A549 (cell line): ENCODE measurements at regions not wholly inside any gene's neighbourhood (a gene's known extent, or its start where the extent isn't known, plus 50 kb on each side); places are given as distances from the start of the nearest gene placed in this dataset.

ENCODE experiments used
- ATAC-seq, 2 experiments: fragments of 200-7000 bp in 1 of 2; fragments of >200 bp in 1 of 2; cut with Nextera tagmentation in 1 of 2; cut with Tn5 transposase in 1 of 2; 3 replicates each; pipeline versions ENCODE4 v1.8.0 to v1.9.1; 2018 to 2020; ENCODE audit warnings: mild to moderate bottlenecking in 1 of 2, moderate library complexity in 1 of 2
- CTCF ChIA-PET: fragments of 300-600 bp; sonication (Branson Sonifier 250); formaldehyde crosslinking; extraction: SDS; loops from one replicate; lab custom pipeline; 2021; ENCODE audit warnings: antibody characterized with exemption, inconsistent platforms; lab: Yijun Ruan, JAX
- POLR2A ChIA-PET: fragments of 350-600 bp; formaldehyde crosslinking; extraction: SDS; loops from one replicate; lab custom pipeline; 2021; ENCODE audit warnings: antibody characterized with exemption, inconsistent platforms; lab: Yijun Ruan, JAX
- DNase-seq, 2 experiments: peaks; one replicate each; pipeline versions ENCODE4 v3.0.0 to v3.0.0-alpha.2; 2011 to 2016; ENCODE audit warnings: low read depth in 1 of 2, low spot score in 1 of 2
- FAIRE-seq: peaks from 2 replicates; lab custom pipeline; 2011; peaks lifted over from hg19 to GRCh38; lab: Jason Lieb, UNC
- H3K27ac ChIP-seq, 2 experiments: fragments of >200 bp; sonication (Bioruptor Twin); formaldehyde crosslinking; 3 replicates each; pipeline ENCODE4 v1.5.1; 2016 to 2017
- H3K4me1 ChIP-seq: fragments of >200 bp; sonication (Bioruptor Twin); formaldehyde crosslinking; 3 replicates; pipeline ENCODE4 v1.6.1; 2016
- H3K4me2 ChIP-seq: fragments of >200 bp; sonication (Bioruptor Twin); formaldehyde crosslinking; 3 replicates; pipeline ENCODE4 v1.6.1; 2016
- H3K4me3 ChIP-seq: fragments of >200 bp; sonication (Bioruptor Twin); formaldehyde crosslinking; 3 replicates; pipeline ENCODE4 v1.5.1; 2016
- H3K9me3 ChIP-seq: fragments of >200 bp; sonication (Bioruptor Twin); formaldehyde crosslinking; 3 replicates; pipeline ENCODE4 v1.6.1; 2016
- BHLHE40 ChIP-seq: IDR thresholded peaks from 2 replicates; pipeline ENCODE4 v1.6.1; 2012; ENCODE audit warnings: low read depth, low read length, inconsistent platforms
- CBX8 ChIP-seq: fragments of 200-600 bp; sonication (generic); IDR thresholded peaks from 2 replicates; pipeline ENCODE4 v1.6.1; 2016
- CEBPB ChIP-seq, 2 experiments: fragments of >200 bp in 1 of 2; sonication (Bioruptor Twin) in 1 of 2; formaldehyde crosslinking in 1 of 2; IDR thresholded peaks; 2 replicates each; pipeline ENCODE4 v1.6.1; 2012 to 2016
- CHD4 ChIP-seq: fragments of 200-600 bp; sonication (generic); IDR thresholded peaks from 2 replicates; pipeline ENCODE4 v1.6.1; 2016; ENCODE audit warnings: antibody characterized with exemption, mild to moderate bottlenecking, borderline replicate concordance
- EHF ChIP-seq: fragments of 250-450 bp; sonication (Bioruptor Pico); IDR thresholded peaks from 2 replicates; pipeline ENCODE4 v1.5.0; 2020; ENCODE audit warnings: mild to moderate bottlenecking
- FOXS1 ChIP-seq: fragments of 250-450 bp; sonication (Bioruptor Pico); IDR thresholded peaks from 2 replicates; pipeline ENCODE4 v1.5.0; 2020; ENCODE audit warnings: mild to moderate bottlenecking, moderate library complexity
- GATA3 ChIP-seq: IDR thresholded peaks from 2 replicates; pipeline ENCODE4 v1.6.1; 2012; ENCODE audit warnings: borderline replicate concordance
- HOXA7 ChIP-seq: fragments of 250-450 bp; sonication (Bioruptor Pico); IDR thresholded peaks from 2 replicates; pipeline ENCODE4 v1.5.0; 2020; ENCODE audit warnings: mild to moderate bottlenecking, moderate library complexity
- HOXB5 ChIP-seq: fragments of 250-450 bp; sonication (Bioruptor Pico); IDR thresholded peaks from 2 replicates; pipeline ENCODE4 v1.5.0; 2020; ENCODE audit warnings: mild to moderate bottlenecking, moderate library complexity
- KDM5A ChIP-seq: fragments of 200-600 bp; sonication (generic); IDR thresholded peaks from 2 replicates; pipeline ENCODE4 v1.6.1; 2016; ENCODE audit warnings: antibody characterized with exemption, mild to moderate bottlenecking
- MYC ChIP-seq: IDR thresholded peaks from 2 replicates; pipeline ENCODE4 v1.6.1; 2012; ENCODE audit warnings: mild to moderate bottlenecking, inconsistent platforms, low read length, improper control_type of control experiment, borderline replicate concordance
- NFE2L2 ChIP-seq: fragments of 150-350 bp; conservative IDR thresholded peaks from 2 replicates; pipeline ENCODE4 v1.6.1; 2014; ENCODE audit warnings: low read length
- PHF8 ChIP-seq: fragments of 200-600 bp; sonication (generic); IDR thresholded peaks from 2 replicates; pipeline ENCODE4 v1.6.1; 2016; ENCODE audit warnings: low read depth, mild to moderate bottlenecking, antibody characterized with exemption, moderate library complexity, borderline replicate concordance
- POLR2A ChIP-seq: IDR thresholded peaks from 2 replicates; pipeline ENCODE4 v1.6.1; 2012; ENCODE audit warnings: mild to moderate bottlenecking, low read length
- RCOR1 ChIP-seq: fragments of 150-350 bp; IDR thresholded peaks from 2 replicates; pipeline ENCODE4 v1.6.1; 2014; ENCODE audit warnings: antibody characterized with exemption, low read length, low read depth
- RFX5 ChIP-seq: fragments of 450-650 bp; IDR thresholded peaks from 2 replicates; pipeline ENCODE4 v1.7.1; 2014; ENCODE audit warnings: antibody characterized with exemption, mild to moderate bottlenecking, moderate library complexity
- SMC3 ChIP-seq: fragments of >200 bp; sonication (Bioruptor Twin); formaldehyde crosslinking; IDR thresholded peaks from 3 replicates; pipeline ENCODE4 v1.6.1; 2018; ENCODE audit warnings: inconsistent platforms
- SREBF2 ChIP-seq: fragments of 450-650 bp; IDR thresholded peaks from 2 replicates; pipeline ENCODE4 v1.6.1; 2014; ENCODE audit warnings: mild to moderate bottlenecking, moderate library complexity
- TFCP2L1 ChIP-seq: fragments of 250-450 bp; sonication (Bioruptor Pico); IDR thresholded peaks from 2 replicates; pipeline ENCODE4 v1.5.0; 2021; ENCODE audit warnings: mild to moderate bottlenecking
- ZFP36 ChIP-seq: fragments of 450-650 bp; IDR thresholded peaks from 2 replicates; pipeline ENCODE4 v1.6.1; 2014; ENCODE audit warnings: borderline replicate concordance; ENCODE audit not compliant: partially characterized antibody
- ZNF302 ChIP-seq: fragments of 250-450 bp; sonication (Bioruptor Pico); IDR thresholded peaks from 2 replicates; pipeline ENCODE4 v1.9.0; 2021; ENCODE audit warnings: inconsistent platforms, mild to moderate bottlenecking, moderate library complexity
- ZSCAN20 ChIP-seq: fragments of 250-450 bp; sonication (Bioruptor Pico); IDR thresholded peaks from 2 replicates; pipeline ENCODE4 v1.8.0; 2022; ENCODE audit warnings: mild to moderate bottlenecking, moderate library complexity
- WGBS: methylation state at CpG from one replicate; pipeline ENCODE4 v1.1.6; 2017; ENCODE audit errors: missing lambda C conversion rate; 5-methylcytosine and 5-hydroxymethylcytosine counted together
- TF ChIP-seq, protein P1 (sequence below): fragments of >200 bp; sonication (Bioruptor Twin); formaldehyde crosslinking; IDR thresholded peaks from 2 replicates; pipeline ENCODE4 v1.6.1; 2016
- TF ChIP-seq, protein P2 (sequence below): IDR thresholded peaks from 2 replicates; pipeline ENCODE4 v1.6.1; 2012
- TF ChIP-seq, protein P3 (sequence below): fragments of 200-600 bp; sonication (generic); IDR thresholded peaks from 2 replicates; pipeline ENCODE4 v1.6.1; 2016; ENCODE audit warnings: antibody characterized with exemption, mild to moderate bottlenecking, moderate library complexity
- TF ChIP-seq, protein P4 (sequence below): fragments of >200 bp; sonication (Bioruptor Twin); formaldehyde crosslinking; IDR thresholded peaks from 3 replicates; pipeline ENCODE4 v1.6.1; 2016
- TF ChIP-seq, protein P5 (sequence below): fragments of 250-450 bp; sonication (Bioruptor Pico); IDR thresholded peaks from 2 replicates; pipeline ENCODE4 v1.5.0; 2020; ENCODE audit warnings: low read depth, mild to moderate bottlenecking, moderate library complexity

DNA sequence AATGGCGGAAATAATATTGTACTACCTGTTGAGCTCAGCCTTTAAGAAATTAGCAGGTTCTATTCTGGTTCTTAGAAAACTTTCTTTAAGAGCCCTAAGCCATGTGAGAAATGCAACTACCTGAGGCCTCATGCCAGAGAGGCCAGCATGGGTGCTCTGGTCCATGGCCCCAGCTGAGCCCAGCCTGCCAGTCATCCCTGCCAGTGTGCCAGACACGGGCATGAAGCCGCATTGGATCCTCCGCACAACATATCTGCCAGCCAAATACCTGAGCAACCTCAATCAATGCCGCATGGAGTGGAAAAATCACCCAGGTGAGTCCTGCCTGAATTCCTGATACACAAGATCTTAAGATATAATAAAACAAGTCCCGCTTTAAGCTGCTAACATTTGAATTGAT, 91.8 kb downstream of the C21orf91 start:
- FAIRE-seq (no peak), ATAC-seq (no peak), DNase-seq (no peak)
- Histone ChIP-seq H3K4me3 (no peak overlapping the region), H3K27ac (no peak overlapping the region), H3K4me2 (no peak overlapping the region), H3K9me3 (no peaks in the 10 kb centered on the region), H3K4me1 (no peaks in the 10 kb centered on the region)
- 69% methylated on average over 5 of the region's 6 CpGs for WGBS
- ChIA-PET POLR2A (no interaction called here), CTCF (interaction anchor here (0.6 kb wide), 1 partner anchor 602 kb away, joined by 3 read pairs; no protein-coding TSS in a partner anchor)
- TF ChIP-seq RCOR1, result no peak
- no peak for TF ChIP-seq EHF (CRISPR knock-in tag)
- TF ChIP-seq GATA3, result no peak
- no peak for TF ChIP-seq POLR2A
- TF ChIP-seq ZFP36, result no peak
- TF ChIP-seq, protein P1, sequence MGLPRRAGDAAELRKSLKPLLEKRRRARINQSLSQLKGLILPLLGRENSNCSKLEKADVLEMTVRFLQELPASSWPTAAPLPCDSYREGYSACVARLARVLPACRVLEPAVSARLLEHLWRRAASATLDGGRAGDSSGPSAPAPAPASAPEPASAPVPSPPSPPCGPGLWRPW, result no peak
- TF ChIP-seq SREBF2, result no peak
- no peak for TF ChIP-seq BHLHE40
- TF ChIP-seq, protein P2, sequence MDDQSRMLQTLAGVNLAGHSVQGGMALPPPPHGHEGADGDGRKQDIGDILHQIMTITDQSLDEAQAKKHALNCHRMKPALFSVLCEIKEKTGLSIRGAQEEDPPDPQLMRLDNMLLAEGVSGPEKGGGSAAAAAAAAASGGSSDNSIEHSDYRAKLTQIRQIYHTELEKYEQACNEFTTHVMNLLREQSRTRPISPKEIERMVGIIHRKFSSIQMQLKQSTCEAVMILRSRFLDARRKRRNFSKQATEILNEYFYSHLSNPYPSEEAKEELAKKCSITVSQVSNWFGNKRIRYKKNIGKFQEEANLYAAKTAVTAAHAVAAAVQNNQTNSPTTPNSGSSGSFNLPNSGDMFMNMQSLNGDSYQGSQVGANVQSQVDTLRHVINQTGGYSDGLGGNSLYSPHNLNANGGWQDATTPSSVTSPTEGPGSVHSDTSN, result no peak
- no peak for TF ChIP-seq NFE2L2
- TF ChIP-seq HOXA7 (CRISPR knock-in tag), result no peak
- TF ChIP-seq RFX5, result no peak
- TF ChIP-seq KDM5A, result no peak
- no peak for TF ChIP-seq ZSCAN20
- TF ChIP-seq HOXB5 (CRISPR knock-in tag), result no peak
- no peak for TF ChIP-seq PHF8
- no peak for TF ChIP-seq CEBPB (IDR thresholded peaks at IDR 0.05)

DNA sequence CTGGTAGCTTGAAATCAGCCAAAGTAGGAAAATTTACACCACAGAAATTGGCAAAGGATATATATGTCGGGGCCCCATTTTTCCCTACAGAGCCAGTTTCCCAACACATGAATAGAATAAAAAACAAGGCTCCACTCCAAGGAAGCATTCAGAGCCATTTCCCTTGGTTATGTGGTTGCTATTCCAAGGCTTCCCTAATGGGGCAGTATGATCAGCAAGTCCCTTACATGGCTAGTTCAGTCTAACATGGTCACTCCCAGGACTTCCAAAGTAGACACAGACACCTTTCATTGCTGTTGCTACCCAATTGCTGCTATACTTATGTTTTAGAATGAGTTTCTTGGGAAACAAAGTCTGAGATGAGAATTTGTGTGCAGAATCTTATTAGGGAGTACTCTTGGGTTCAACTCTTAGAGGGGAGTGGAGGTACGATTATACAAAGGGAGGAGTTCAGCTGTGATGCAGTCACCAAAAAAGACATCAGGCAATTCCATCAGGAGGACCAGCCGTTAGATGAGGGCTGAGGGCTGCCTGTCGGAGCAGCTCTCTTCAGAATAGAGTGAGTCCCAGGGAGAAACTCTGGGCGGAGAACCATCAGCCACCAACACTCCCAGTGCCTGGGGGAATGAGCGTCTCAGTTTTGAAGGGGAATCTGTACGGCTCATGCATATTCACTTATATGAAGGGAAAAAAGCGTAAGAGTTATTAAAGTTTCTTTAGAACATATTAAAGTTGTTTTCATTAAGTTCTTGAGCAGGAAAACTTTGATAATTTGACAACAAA, 92.9 kb downstream of the C21orf91 start:
- DNase-seq, result peak in 1 of 2 experiments; percentile 20
- H3K4me3 ChIP-seq, result no peak overlapping the region
- WGBS, result 39% methylated on average over 8 of the region's 8 CpGs
- H3K4me1 ChIP-seq, result no peaks in the 10 kb centered on the region
- CTCF ChIA-PET, result no interaction called here
- no peak for TF ChIP-seq FOXS1
- TF ChIP-seq SMC3, result no peak
- TF ChIP-seq TFCP2L1, result no peak
- TF ChIP-seq, protein P3, sequence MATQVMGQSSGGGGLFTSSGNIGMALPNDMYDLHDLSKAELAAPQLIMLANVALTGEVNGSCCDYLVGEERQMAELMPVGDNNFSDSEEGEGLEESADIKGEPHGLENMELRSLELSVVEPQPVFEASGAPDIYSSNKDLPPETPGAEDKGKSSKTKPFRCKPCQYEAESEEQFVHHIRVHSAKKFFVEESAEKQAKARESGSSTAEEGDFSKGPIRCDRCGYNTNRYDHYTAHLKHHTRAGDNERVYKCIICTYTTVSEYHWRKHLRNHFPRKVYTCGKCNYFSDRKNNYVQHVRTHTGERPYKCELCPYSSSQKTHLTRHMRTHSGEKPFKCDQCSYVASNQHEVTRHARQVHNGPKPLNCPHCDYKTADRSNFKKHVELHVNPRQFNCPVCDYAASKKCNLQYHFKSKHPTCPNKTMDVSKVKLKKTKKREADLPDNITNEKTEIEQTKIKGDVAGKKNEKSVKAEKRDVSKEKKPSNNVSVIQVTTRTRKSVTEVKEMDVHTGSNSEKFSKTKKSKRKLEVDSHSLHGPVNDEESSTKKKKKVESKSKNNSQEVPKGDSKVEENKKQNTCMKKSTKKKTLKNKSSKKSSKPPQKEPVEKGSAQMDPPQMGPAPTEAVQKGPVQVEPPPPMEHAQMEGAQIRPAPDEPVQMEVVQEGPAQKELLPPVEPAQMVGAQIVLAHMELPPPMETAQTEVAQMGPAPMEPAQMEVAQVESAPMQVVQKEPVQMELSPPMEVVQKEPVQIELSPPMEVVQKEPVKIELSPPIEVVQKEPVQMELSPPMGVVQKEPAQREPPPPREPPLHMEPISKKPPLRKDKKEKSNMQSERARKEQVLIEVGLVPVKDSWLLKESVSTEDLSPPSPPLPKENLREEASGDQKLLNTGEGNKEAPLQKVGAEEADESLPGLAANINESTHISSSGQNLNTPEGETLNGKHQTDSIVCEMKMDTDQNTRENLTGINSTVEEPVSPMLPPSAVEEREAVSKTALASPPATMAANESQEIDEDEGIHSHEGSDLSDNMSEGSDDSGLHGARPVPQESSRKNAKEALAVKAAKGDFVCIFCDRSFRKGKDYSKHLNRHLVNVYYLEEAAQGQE, result no peak
- TF ChIP-seq, all 56 proteins: peak for 0
- FAIRE-seq (no peak), ATAC-seq (peak in 1 of 2 experiments; percentile 67; a peak in 2 of 6 replicates)
- POLR2A ChIA-PET, result no interaction called here
- no peaks in the 10 kb centered on the region for H3K9me3 ChIP-seq
- H3K4me2 ChIP-seq, result no peak overlapping the region
- no peak overlapping the region for H3K27ac ChIP-seq

DNA sequence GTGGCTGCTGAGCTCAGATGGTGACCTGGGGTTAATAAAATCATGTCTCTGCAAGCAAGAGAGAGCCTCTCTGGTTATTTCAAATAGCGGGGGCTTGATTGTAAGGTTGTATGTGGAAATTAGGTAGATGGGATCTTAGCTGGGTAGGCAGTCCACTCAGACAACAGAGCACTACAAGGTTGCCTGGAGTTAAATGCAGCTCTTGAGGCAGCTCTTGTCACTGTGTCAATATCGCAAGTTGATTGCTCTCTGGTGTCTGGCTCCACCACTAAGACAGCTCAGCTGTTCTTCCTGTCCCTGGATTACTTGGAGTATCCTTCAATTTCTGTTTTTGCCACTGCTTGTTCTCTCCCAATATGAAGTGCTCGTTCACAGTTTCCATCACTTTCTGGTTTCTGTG, 93.8 kb downstream of the C21orf91 start:
- WGBS, result 38% methylated on average over 3 of the region's 3 CpGs
- no peak for TF ChIP-seq ZSCAN20
- no peak for TF ChIP-seq HOXA7 (CRISPR knock-in tag)
- TF ChIP-seq CBX8, result no peak
- TF ChIP-seq, protein P4, sequence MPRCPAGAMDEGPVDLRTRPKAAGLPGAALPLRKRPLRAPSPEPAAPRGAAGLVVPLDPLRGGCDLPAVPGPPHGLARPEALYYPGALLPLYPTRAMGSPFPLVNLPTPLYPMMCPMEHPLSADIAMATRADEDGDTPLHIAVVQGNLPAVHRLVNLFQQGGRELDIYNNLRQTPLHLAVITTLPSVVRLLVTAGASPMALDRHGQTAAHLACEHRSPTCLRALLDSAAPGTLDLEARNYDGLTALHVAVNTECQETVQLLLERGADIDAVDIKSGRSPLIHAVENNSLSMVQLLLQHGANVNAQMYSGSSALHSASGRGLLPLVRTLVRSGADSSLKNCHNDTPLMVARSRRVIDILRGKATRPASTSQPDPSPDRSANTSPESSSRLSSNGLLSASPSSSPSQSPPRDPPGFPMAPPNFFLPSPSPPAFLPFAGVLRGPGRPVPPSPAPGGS, result no peak
- TF ChIP-seq ZNF302, result no peak
- TF ChIP-seq, protein P5, sequence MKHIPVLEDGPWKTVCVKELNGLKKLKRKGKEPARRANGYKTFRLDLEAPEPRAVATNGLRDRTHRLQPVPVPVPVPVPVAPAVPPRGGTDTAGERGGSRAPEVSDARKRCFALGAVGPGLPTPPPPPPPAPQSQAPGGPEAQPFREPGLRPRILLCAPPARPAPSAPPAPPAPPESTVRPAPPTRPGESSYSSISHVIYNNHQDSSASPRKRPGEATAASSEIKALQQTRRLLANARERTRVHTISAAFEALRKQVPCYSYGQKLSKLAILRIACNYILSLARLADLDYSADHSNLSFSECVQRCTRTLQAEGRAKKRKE, result no peak
- no peak for TF ChIP-seq MYC
- TF ChIP-seq TFCP2L1, result no peak
- no peak for TF ChIP-seq CHD4
- TF ChIP-seq, protein P2, result no peak

More for the DNA sequence above, 93.8 kb downstream of the C21orf91 start:
- no peak overlapping the region for H3K27ac ChIP-seq
- CTCF ChIA-PET, result no interaction called here
- POLR2A ChIA-PET, result no interaction called here
- no peaks in the 10 kb centered on the region for H3K9me3 ChIP-seq
- H3K4me3 ChIP-seq, result no peak overlapping the region
- H3K4me2 ChIP-seq, result no peak overlapping the region
- DNase-seq (no peak), FAIRE-seq (no peak), ATAC-seq (no peak)
- H3K4me1 ChIP-seq, result no peaks in the 10 kb centered on the region
